ENCODE measurements at regions not wholly inside any gene's neighbourhood (a gene's known extent, or its start where the extent isn't known, plus 50 kb on each side); places are given as distances from the start of the nearest gene placed in this dataset.

- H3K9me3 ChIP-seq = peaks cover 0 to 27% (median 0%) of the 10 kb centered on the region in 11 donors
- no peaks in the 10 kb centered on the region for H3K36me3 ChIP-seq
- WGBS, 2 donors = 77 to 83% methylated on average over 5 of the region's 5 CpGs
- DNase-seq (no peak), ATAC-seq (no peak)
- intact Hi-C loops (cut with DNase I) = no loop called here
- no peak overlapping the region for H3K27ac ChIP-seq
- H3K4me3 ChIP-seq = no peak overlapping the region
- H3K4me1 ChIP-seq = no peaks in the 10 kb centered on the region
- no peak for TF ChIP-seq CTCF (IDR thresholded peaks at IDR 0.05)
- H3K27me3 ChIP-seq = no peaks in the 10 kb centered on the region
Observed at GRCh38 chr4:35539404-35540055, 704.8 kb downstream of the ARAP2 start.

GRCh38 chr4:35541146-35541887 lies 703.0 kb downstream of the ARAP2 start:
- Histone ChIP-seq H3K4me1 (no peaks in the 10 kb centered on the region), H3K27me3 (no peaks in the 10 kb centered on the region), H3K4me3 (no peak overlapping the region), H3K36me3 (no peaks in the 10 kb centered on the region), H3K9me3 (peaks cover 0 to 30% (median 0%) of the 10 kb centered on the region in 11 donors), H3K27ac (no peak overlapping the region)
- DNase-seq (no peak), ATAC-seq (peak in 1 of 8 donors; percentile 37)
- WGBS, 2 donors = 77 to 86% methylated on average over 12 of the region's 12 CpGs
- no peak for TF ChIP-seq CTCF (IDR thresholded peaks at IDR 0.05)
- intact Hi-C loops (cut with DNase I) = no loop called here

GRCh38 chr4:35541888-35542213 lies 702.5 kb downstream of the ARAP2 start:
- 80 to 81% methylated on average over 5 of the region's 5 CpGs for WGBS, 2 donors
- DNase-seq (no peak), ATAC-seq (no peak)
- TF ChIP-seq CTCF (IDR thresholded peaks at IDR 0.05) = no peak
- intact Hi-C loops (cut with DNase I) = no loop called here
- Histone ChIP-seq H3K27me3 (no peaks in the 10 kb centered on the region), H3K27ac (no peak overlapping the region), H3K4me3 (no peak overlapping the region), H3K9me3 (peaks cover 0 to 31% (median 0%) of the 10 kb centered on the region in 11 donors), H3K4me1 (no peaks in the 10 kb centered on the region), H3K36me3 (no peaks in the 10 kb centered on the region)

GRCh38 chr4:35548921-35549320 lies 695.4 kb downstream of the ARAP2 start:
- H3K27me3 ChIP-seq = no peaks in the 10 kb centered on the region
- no peak for TF ChIP-seq CTCF (IDR thresholded peaks at IDR 0.05)
- H3K27ac ChIP-seq = no peak overlapping the region
- no peak overlapping the region for H3K4me3 ChIP-seq
- ATAC-seq = no peak
- peaks cover 0 to 13% (median 0%) of the 10 kb centered on the region in 11 donors for H3K9me3 ChIP-seq
- intact Hi-C loops (cut with DNase I) = no loop called here
- 87 to 90% methylated on average over 3 of the region's 3 CpGs for WGBS, 2 donors
- DNase-seq = no peak
- H3K36me3 ChIP-seq = no peaks in the 10 kb centered on the region
- H3K4me1 ChIP-seq = no peaks in the 10 kb centered on the region
